SU-DHL-6 (cell line): ENCODE measurements at regions not wholly inside any gene's neighbourhood (a gene's known extent, or its start where the extent isn't known, plus 50 kb on each side); places are given as distances from the start of the nearest gene placed in this dataset.

Experiments
- H2AFZ ChIP-seq: fragments of 200-600 bp; sonication (generic); 2 replicates; pipeline ENCODE4 v1.6.1; 2014; ENCODE audit warnings: low read depth, mild to moderate bottlenecking, moderate library complexity, mixed read lengths, antibody characterized with exemption, low read length; ENCODE audit not compliant: severe bottlenecking
- H3F3A ChIP-seq: fragments of 200-600 bp; shearing (Covaris generic); 2 replicates; pipeline ENCODE4 v1.6.0; 2016; ENCODE audit warnings: antibody characterized with exemption, mild to moderate bottlenecking; ENCODE audit not compliant: insufficient read depth
- H3K27ac ChIP-seq: fragments of 200-600 bp; sonication (generic); 2 replicates; pipeline ENCODE4 v1.5.1; 2016; ENCODE audit warnings: low read depth, mild to moderate bottlenecking, low read length, moderate library complexity, mixed read lengths
- H3K27me3 ChIP-seq: fragments of 200-600 bp; sonication (generic), shearing (Covaris generic); 2 replicates; pipeline ENCODE4 v1.6.0; 2014; ENCODE audit warnings: mild to moderate bottlenecking, low read length
- H3K36me3 ChIP-seq: fragments of 200-600 bp; sonication (generic); 2 replicates; pipeline ENCODE4 v1.6.1; 2014; ENCODE audit warnings: mild to moderate bottlenecking, low read length, mixed read lengths
- H3K4me2 ChIP-seq: fragments of 300-600, 200-600 bp; shearing (Covaris generic), sonication (generic); 2 replicates; pipeline ENCODE4 v1.6.0; 2014; ENCODE audit warnings: low read length, low read depth, mild to moderate bottlenecking; ENCODE audit not compliant: poor library complexity, severe bottlenecking
- H3K4me3 ChIP-seq: fragments of 200-600 bp; sonication (generic); 2 replicates; pipeline ENCODE4 v1.5.1; 2014; ENCODE audit warnings: antibody characterized with exemption, low read length, mild to moderate bottlenecking, mixed read lengths; ENCODE audit not compliant: insufficient read depth, poor library complexity, severe bottlenecking
- H3K79me2 ChIP-seq: fragments of 200-600 bp; sonication (generic); 2 replicates; pipeline ENCODE4 v1.6.1; 2014; ENCODE audit warnings: mild to moderate bottlenecking, low read length, moderate library complexity; ENCODE audit not compliant: insufficient read depth
- H3K9ac ChIP-seq: fragments of 200-600 bp; sonication (generic); 2 replicates; pipeline ENCODE4 v1.7.0; 2014; ENCODE audit warnings: mild to moderate bottlenecking, low read length
- H3K9me2 ChIP-seq: fragments of 200-600 bp; sonication (generic); replicated peaks from 2 replicates; pipeline ENCODE4 v1.6.1; 2014; ENCODE audit warnings: low read length; ENCODE audit not compliant: insufficient read depth
- H3K9me3 ChIP-seq: fragments of 200-600 bp; sonication (generic); 2 replicates; pipeline ENCODE4 v1.6.1; 2014; ENCODE audit warnings: low read length, mixed read lengths; ENCODE audit not compliant: insufficient read depth
- H4K20me1 ChIP-seq: fragments of 200-600 bp; sonication (generic); 2 replicates; pipeline ENCODE4 v1.6.1; 2014; ENCODE audit warnings: low read depth, mild to moderate bottlenecking, antibody characterized with exemption, low read length, moderate library complexity, mixed read lengths
- EZH2phosphoT487 ChIP-seq: fragments of 200-600 bp; sonication (generic), shearing (Covaris generic); conservative IDR thresholded peaks from 2 replicates; pipeline ENCODE4 v1.6.1; 2018; ENCODE audit warnings: mild to moderate bottlenecking, antibody characterized with exemption, low read length, moderate library complexity, mixed read lengths
- TF ChIP-seq, protein P1 (sequence below): fragments of 200-600 bp; sonication (generic); IDR thresholded peaks from one replicate; pipeline ENCODE4 v1.5.1; 2017; ENCODE audit warnings: antibody characterized with exemption, mild to moderate bottlenecking, low read length, moderate library complexity; ENCODE audit not compliant: insufficient read depth, poor library complexity, severe bottlenecking

- Histone ChIP-seq H3K9me3 (no peaks in the 10 kb centered on the region), H3K27ac (no peak overlapping the region), H3K36me3 (no peaks in the 10 kb centered on the region), H3K79me2 (no peaks in the 10 kb centered on the region), H3F3A (no peaks in the 10 kb centered on the region), H3K9me2 (no peaks in the 10 kb centered on the region), H4K20me1 (no peaks in the 10 kb centered on the region), H3K4me3 (no peak overlapping the region), H3K4me2 (no peak overlapping the region), H3K27me3 (no peaks in the 10 kb centered on the region), H2AFZ (no peak overlapping the region), H3K9ac (no peak overlapping the region)
- TF ChIP-seq EZH2phosphoT487 = no peak
- TF ChIP-seq, protein P1, sequence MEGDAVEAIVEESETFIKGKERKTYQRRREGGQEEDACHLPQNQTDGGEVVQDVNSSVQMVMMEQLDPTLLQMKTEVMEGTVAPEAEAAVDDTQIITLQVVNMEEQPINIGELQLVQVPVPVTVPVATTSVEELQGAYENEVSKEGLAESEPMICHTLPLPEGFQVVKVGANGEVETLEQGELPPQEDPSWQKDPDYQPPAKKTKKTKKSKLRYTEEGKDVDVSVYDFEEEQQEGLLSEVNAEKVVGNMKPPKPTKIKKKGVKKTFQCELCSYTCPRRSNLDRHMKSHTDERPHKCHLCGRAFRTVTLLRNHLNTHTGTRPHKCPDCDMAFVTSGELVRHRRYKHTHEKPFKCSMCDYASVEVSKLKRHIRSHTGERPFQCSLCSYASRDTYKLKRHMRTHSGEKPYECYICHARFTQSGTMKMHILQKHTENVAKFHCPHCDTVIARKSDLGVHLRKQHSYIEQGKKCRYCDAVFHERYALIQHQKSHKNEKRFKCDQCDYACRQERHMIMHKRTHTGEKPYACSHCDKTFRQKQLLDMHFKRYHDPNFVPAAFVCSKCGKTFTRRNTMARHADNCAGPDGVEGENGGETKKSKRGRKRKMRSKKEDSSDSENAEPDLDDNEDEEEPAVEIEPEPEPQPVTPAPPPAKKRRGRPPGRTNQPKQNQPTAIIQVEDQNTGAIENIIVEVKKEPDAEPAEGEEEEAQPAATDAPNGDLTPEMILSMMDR = no peak
Observed at GRCh38 chr7:109956916-109957315, 1134.0 kb upstream of the LRRN3 start.

DNA sequence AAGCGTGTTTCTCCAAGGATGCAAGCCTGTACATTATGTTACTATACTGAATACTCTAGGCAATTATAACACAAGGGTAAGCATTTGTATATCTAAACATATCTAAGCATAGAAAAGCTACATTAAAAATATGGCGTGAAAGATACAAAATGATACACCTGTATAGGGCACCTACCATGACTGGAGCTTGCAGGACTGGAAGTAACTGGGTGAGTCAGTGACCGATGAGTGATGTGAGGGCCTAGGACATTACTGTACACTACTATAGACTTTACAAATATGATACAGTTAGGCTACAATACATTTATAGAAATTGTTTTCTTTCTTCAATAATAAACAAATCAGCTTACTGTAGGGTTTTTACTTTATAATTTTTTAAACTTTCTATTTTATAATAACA, 1127.2 kb upstream of the LRRN3 start:
- no peak overlapping the region for H3K4me3 ChIP-seq
- H3K79me2 ChIP-seq = no peaks in the 10 kb centered on the region
- H3K9me2 ChIP-seq = no peaks in the 10 kb centered on the region
- H3K4me2 ChIP-seq = no peak overlapping the region
- no peaks in the 10 kb centered on the region for H3F3A ChIP-seq
- H3K9me3 ChIP-seq = no peaks in the 10 kb centered on the region
- TF ChIP-seq, protein P1 = no peak
- TF ChIP-seq EZH2phosphoT487 = no peak
- H3K27ac ChIP-seq = no peak overlapping the region
- no peak overlapping the region for H3K9ac ChIP-seq
- no peaks in the 10 kb centered on the region for H3K36me3 ChIP-seq
- H3K27me3 ChIP-seq = no peaks in the 10 kb centered on the region
- H4K20me1 ChIP-seq = no peaks in the 10 kb centered on the region
- no peak overlapping the region for H2AFZ ChIP-seq

DNA sequence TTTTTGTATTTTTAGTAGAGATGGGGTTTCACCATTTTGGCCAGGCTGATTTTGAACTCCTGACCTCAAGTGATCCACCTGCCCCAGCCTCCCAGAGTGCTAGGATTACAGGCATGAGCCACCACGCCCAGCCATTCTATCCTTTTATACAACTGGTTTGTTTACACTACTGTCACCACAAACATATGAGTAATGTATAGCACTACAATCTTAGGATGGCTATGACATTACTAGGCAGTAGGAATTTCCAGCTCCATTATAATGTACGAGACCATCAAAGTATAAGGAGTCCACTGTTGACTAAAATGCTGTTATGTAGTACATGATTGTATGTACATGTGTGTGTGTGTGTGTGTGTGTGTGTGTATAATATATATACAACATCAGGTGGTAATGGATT, 1126.1 kb upstream of the LRRN3 start:
- H3K4me3 ChIP-seq = no peak overlapping the region
- no peaks in the 10 kb centered on the region for H3K27me3 ChIP-seq
- H3K9me3 ChIP-seq = no peaks in the 10 kb centered on the region
- no peak overlapping the region for H3K4me2 ChIP-seq
- H4K20me1 ChIP-seq = no peaks in the 10 kb centered on the region
- no peak for TF ChIP-seq EZH2phosphoT487
- TF ChIP-seq, protein P1 = no peak
- no peak overlapping the region for H2AFZ ChIP-seq
- H3F3A ChIP-seq = no peaks in the 10 kb centered on the region
- H3K9ac ChIP-seq = no peak overlapping the region
- no peak overlapping the region for H3K27ac ChIP-seq
- H3K9me2 ChIP-seq = no peaks in the 10 kb centered on the region
- H3K79me2 ChIP-seq = no peaks in the 10 kb centered on the region
- no peaks in the 10 kb centered on the region for H3K36me3 ChIP-seq

GRCh38 chr7:109967406-109967805, 1123.5 kb upstream of the LRRN3 start:
- Histone ChIP-seq H3K36me3 (no peaks in the 10 kb centered on the region), H3F3A (no peaks in the 10 kb centered on the region), H3K79me2 (no peaks in the 10 kb centered on the region), H3K27me3 (no peaks in the 10 kb centered on the region), H3K9me3 (no peaks in the 10 kb centered on the region), H3K9me2 (no peaks in the 10 kb centered on the region), H4K20me1 (no peaks in the 10 kb centered on the region), H3K9ac (no peak overlapping the region), H3K27ac (no peak overlapping the region), H2AFZ (no peak overlapping the region), H3K4me3 (no peak overlapping the region), H3K4me2 (no peak overlapping the region)
- no peak for TF ChIP-seq EZH2phosphoT487
- TF ChIP-seq, protein P1 = no peak
